HEK293T (cell line): ENCODE measurements at regions not wholly inside any gene's neighbourhood (a gene's known extent, or its start where the extent isn't known, plus 50 kb on each side); places are given as distances from the start of the nearest gene placed in this dataset.

Source experiments
- ARNT ChIP-seq: fragments of 450-650 bp; IDR thresholded peaks from 2 replicates; pipeline ENCODE4 v1.6.1; 2017; ENCODE audit warnings: mild to moderate bottlenecking
- BHLHE40 ChIP-seq: fragments of 450-650 bp; IDR thresholded peaks from 2 replicates; pipeline ENCODE4 v1.6.1; 2016; ENCODE audit warnings: mild to moderate bottlenecking, moderate library complexity, borderline replicate concordance
- ELF4 ChIP-seq: fragments of 450-650 bp; IDR thresholded peaks from 2 replicates; pipeline ENCODE4 v1.6.1; 2017; ENCODE audit warnings: antibody characterized with exemption
- FOXK2 ChIP-seq: fragments of 450-650 bp; IDR thresholded peaks from 2 replicates; pipeline ENCODE4 v1.6.1; 2016; ENCODE audit warnings: mild to moderate bottlenecking
- FOXM1 ChIP-seq: fragments of 450-650 bp; IDR thresholded peaks from 2 replicates; pipeline ENCODE4 v1.6.1; 2017; ENCODE audit warnings: mild to moderate bottlenecking, borderline replicate concordance
- HDGF ChIP-seq: fragments of 450-650 bp; IDR thresholded peaks from 2 replicates; pipeline ENCODE4 v1.6.1; 2017; ENCODE audit warnings: antibody characterized with exemption, borderline replicate concordance
- L3MBTL2 ChIP-seq: fragments of 450-650 bp; conservative IDR thresholded peaks from 2 replicates; pipeline ENCODE4 v1.6.1; 2016; ENCODE audit warnings: mild to moderate bottlenecking
- LEF1 ChIP-seq: fragments of 450-650 bp; IDR thresholded peaks from 2 replicates; pipeline ENCODE4 v1.6.1; 2017; ENCODE audit warnings: mild to moderate bottlenecking, borderline replicate concordance
- SP1 ChIP-seq: fragments of 450-650 bp; IDR thresholded peaks from 2 replicates; pipeline ENCODE4 v1.6.1; 2017
- SUZ12 ChIP-seq: fragments of 450-650 bp; IDR thresholded peaks from 2 replicates; pipeline ENCODE4 v1.6.1; 2016; ENCODE audit warnings: mild to moderate bottlenecking
- TARDBP ChIP-seq: fragments of 450-650 bp; IDR thresholded peaks from 2 replicates; pipeline ENCODE4 v1.6.1; 2016
- ZNF384 ChIP-seq: fragments of 450-650 bp; IDR thresholded peaks from 2 replicates; pipeline ENCODE4 v1.6.1; 2016
- TF ChIP-seq, protein P1 (sequence below): fragments of 450-650 bp; IDR thresholded peaks from 2 replicates; pipeline ENCODE4 v1.6.1; 2016

DNA sequence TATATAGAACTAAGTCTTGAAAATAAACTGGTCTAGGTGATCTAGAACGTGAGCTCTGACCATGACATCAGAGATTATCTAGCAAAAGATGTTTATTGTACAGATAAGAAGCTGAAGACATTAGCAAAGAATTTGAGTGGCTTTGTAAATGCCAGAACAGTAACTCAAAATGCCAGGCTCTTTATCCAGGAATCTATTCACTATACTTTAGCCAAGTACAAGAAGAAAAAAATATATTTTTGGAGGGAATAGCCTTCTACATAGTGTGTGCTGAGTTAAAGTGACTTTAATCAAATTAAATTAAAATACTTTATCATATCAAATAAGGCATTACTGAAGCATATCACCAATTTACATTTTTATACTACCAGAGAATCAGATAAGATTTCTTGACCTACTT is 132.6 kb upstream of the ITGA1 start:
- TF ChIP-seq FOXK2 (no peak), BHLHE40 (no peak), SUZ12 (no peak), ELF4 (no peak), SP1 (no peak), FOXM1 (no peak), TARDBP (no peak), LEF1 (no peak), HDGF (no peak), L3MBTL2 (no peak), ZNF384 (no peak), ARNT (no peak)
- TF ChIP-seq, protein P1, sequence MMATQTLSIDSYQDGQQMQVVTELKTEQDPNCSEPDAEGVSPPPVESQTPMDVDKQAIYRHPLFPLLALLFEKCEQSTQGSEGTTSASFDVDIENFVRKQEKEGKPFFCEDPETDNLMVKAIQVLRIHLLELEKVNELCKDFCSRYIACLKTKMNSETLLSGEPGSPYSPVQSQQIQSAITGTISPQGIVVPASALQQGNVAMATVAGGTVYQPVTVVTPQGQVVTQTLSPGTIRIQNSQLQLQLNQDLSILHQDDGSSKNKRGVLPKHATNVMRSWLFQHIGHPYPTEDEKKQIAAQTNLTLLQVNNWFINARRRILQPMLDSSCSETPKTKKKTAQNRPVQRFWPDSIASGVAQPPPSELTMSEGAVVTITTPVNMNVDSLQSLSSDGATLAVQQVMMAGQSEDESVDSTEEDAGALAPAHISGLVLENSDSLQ, result no peak
